ENCODE measurements at regions not wholly inside any gene's neighbourhood (a gene's known extent, or its start where the extent isn't known, plus 50 kb on each side); places are given as distances from the start of the nearest gene placed in this dataset.

DNA sequence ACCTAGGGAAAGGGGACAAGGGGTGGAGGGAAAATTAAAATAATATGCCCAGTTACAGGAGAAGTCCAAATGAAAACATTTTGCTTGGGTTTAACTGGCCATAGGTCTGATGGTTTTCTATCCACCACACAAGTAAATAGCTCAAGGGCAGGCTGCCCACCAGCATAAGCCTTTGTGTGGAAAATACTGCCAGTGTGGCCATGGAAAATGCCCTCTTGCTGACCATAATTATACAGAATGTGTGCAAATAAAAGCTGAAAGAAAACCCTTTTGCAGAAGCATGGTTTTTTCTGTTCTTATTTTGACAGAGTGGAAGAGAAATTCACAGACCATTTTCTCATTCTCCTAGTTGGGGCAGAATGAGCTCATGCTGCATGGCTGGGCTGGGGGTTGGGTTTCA lies 111.3 kb upstream of the SIX2 start:
- TF ChIP-seq POLR2A (IDR thresholded peaks at IDR 0.05) (no peak), CTCF (IDR thresholded peaks at IDR 0.05) (no peak), EP300 (IDR thresholded peaks at IDR 0.05) (no peak)
